HEK293 (cell line): ENCODE measurements at regions not wholly inside any gene's neighbourhood (a gene's known extent, or its start where the extent isn't known, plus 50 kb on each side); places are given as distances from the start of the nearest gene placed in this dataset.

Source experiments
- BCL11A ChIP-seq: fragments of 450-650 bp; formaldehyde crosslinking; IDR thresholded peaks from 2 replicates; pipeline ENCODE4 v1.5.1; 2016; ENCODE audit warnings: low read depth, missing biosample characterization, missing genetic modification characterization
- FEZF1 ChIP-seq: fragments of 450-650 bp; formaldehyde crosslinking; IDR thresholded peaks from 2 replicates; pipeline ENCODE4 v1.5.1; 2016; ENCODE audit warnings: missing biosample characterization, missing genetic modification characterization
- GLIS1 ChIP-seq: fragments of 450-650 bp; formaldehyde crosslinking; IDR thresholded peaks from 2 replicates; pipeline ENCODE4 v1.5.1; 2016; ENCODE audit warnings: missing biosample characterization, missing genetic modification characterization
- KLF1 ChIP-seq: fragments of 450-650 bp; formaldehyde crosslinking; IDR thresholded peaks from 2 replicates; pipeline ENCODE4 v1.5.1; 2016; ENCODE audit warnings: missing biosample characterization, missing genetic modification characterization
- PATZ1 ChIP-seq: fragments of 450-650 bp; formaldehyde crosslinking; IDR thresholded peaks from 2 replicates; pipeline ENCODE4 v1.5.1; 2016; ENCODE audit warnings: missing biosample characterization, missing genetic modification characterization
- SETDB1 ChIP-seq: IDR thresholded peaks from one replicate; pipeline ENCODE4 v1.6.1; 2017; ENCODE audit warnings: mild to moderate bottlenecking, low read length, moderate library complexity, mixed read lengths; ENCODE audit not compliant: insufficient read length
- SP7 ChIP-seq: fragments of 450-650 bp; formaldehyde crosslinking; IDR thresholded peaks from 2 replicates; pipeline ENCODE4 v1.5.1; 2016; ENCODE audit warnings: missing biosample characterization, missing genetic modification characterization
- TCF7L2 ChIP-seq: IDR thresholded peaks from 2 replicates; pipeline ENCODE4 v1.6.1; 2011; ENCODE audit warnings: low read depth, mild to moderate bottlenecking, inconsistent platforms, low read length, moderate library complexity, borderline replicate concordance
- TSHZ1 ChIP-seq: fragments of 450-650 bp; formaldehyde crosslinking; IDR thresholded peaks from 2 replicates; pipeline ENCODE4 v1.5.1; 2016; ENCODE audit warnings: missing biosample characterization, missing genetic modification characterization, borderline replicate concordance
- ZBTB10 ChIP-seq: fragments of 450-650 bp; formaldehyde crosslinking; IDR thresholded peaks from 2 replicates; pipeline ENCODE4 v1.5.1; 2016; ENCODE audit warnings: missing biosample characterization, missing genetic modification characterization
- ZBTB21 ChIP-seq: fragments of 450-650 bp; formaldehyde crosslinking; IDR thresholded peaks from 2 replicates; pipeline ENCODE4 v1.5.1; 2017; ENCODE audit warnings: missing biosample characterization, missing genetic modification characterization
- ZBTB7A ChIP-seq: fragments of 450-650 bp; formaldehyde crosslinking; IDR thresholded peaks from 2 replicates; pipeline ENCODE4 v1.5.1; 2016; ENCODE audit warnings: low read depth, missing biosample characterization, missing genetic modification characterization
- ZEB2 ChIP-seq: fragments of 450-650 bp; formaldehyde crosslinking; IDR thresholded peaks from 2 replicates; pipeline ENCODE4 v1.5.1; 2016; ENCODE audit warnings: missing biosample characterization, missing genetic modification characterization
- ZNF10 ChIP-seq: fragments of 450-650 bp; formaldehyde crosslinking; IDR thresholded peaks from 2 replicates; pipeline ENCODE4 v1.5.1; 2017; ENCODE audit warnings: missing biosample characterization, missing genetic modification characterization
- ZNF121 ChIP-seq: fragments of 450-650 bp; formaldehyde crosslinking; IDR thresholded peaks from 2 replicates; pipeline ENCODE4 v1.5.1; 2016; ENCODE audit warnings: missing biosample characterization, missing genetic modification characterization
- ZNF146 ChIP-seq: fragments of 450-650 bp; formaldehyde crosslinking; IDR thresholded peaks from 2 replicates; pipeline ENCODE4 v1.5.1; 2016; ENCODE audit warnings: missing biosample characterization, missing genetic modification characterization
- ZNF19 ChIP-seq: fragments of 450-650 bp; formaldehyde crosslinking; IDR thresholded peaks from 2 replicates; pipeline ENCODE4; 2016; ENCODE audit warnings: missing biosample characterization, missing genetic modification characterization, low read depth
- ZNF391 ChIP-seq: fragments of 450-650 bp; formaldehyde crosslinking; IDR thresholded peaks from 2 replicates; pipeline ENCODE4 v1.5.1; 2016; ENCODE audit warnings: low read depth, missing biosample characterization, missing genetic modification characterization, borderline replicate concordance
- ZNF449 ChIP-seq: fragments of 450-650 bp; formaldehyde crosslinking; IDR thresholded peaks from 2 replicates; pipeline ENCODE4 v1.5.1; 2017; ENCODE audit warnings: missing biosample characterization, mild to moderate bottlenecking, missing genetic modification characterization, moderate library complexity
- ZNF610 ChIP-seq: fragments of 450-650 bp; formaldehyde crosslinking; IDR thresholded peaks from 2 replicates; pipeline ENCODE4 v1.5.1; 2016; ENCODE audit warnings: missing biosample characterization, missing genetic modification characterization, borderline replicate concordance
- ZNF639 ChIP-seq: fragments of 450-650 bp; formaldehyde crosslinking; IDR thresholded peaks from 2 replicates; pipeline ENCODE4 v1.5.1; 2016; ENCODE audit warnings: missing biosample characterization, missing genetic modification characterization
- ZNF677 ChIP-seq: fragments of 450-650 bp; IDR thresholded peaks from 2 replicates; pipeline ENCODE4 v1.5.0; 2018; ENCODE audit warnings: missing biosample characterization, mild to moderate bottlenecking, missing genetic modification characterization, moderate library complexity
- ZNF692 ChIP-seq: fragments of 450-650 bp; formaldehyde crosslinking; IDR thresholded peaks from 2 replicates; pipeline ENCODE4 v1.5.1; 2016; ENCODE audit warnings: missing biosample characterization, missing genetic modification characterization
- ZNF747 ChIP-seq: fragments of 450-650 bp; formaldehyde crosslinking; IDR thresholded peaks from 2 replicates; pipeline ENCODE4 v1.5.1; 2016; ENCODE audit warnings: missing biosample characterization, missing genetic modification characterization
- ZNF843 ChIP-seq: fragments of 450-650 bp; formaldehyde crosslinking; IDR thresholded peaks from 2 replicates; pipeline ENCODE4 v1.5.1; 2016; ENCODE audit warnings: missing biosample characterization, missing genetic modification characterization
- ZSCAN16 ChIP-seq: fragments of 450-650 bp; formaldehyde crosslinking; IDR thresholded peaks from 2 replicates; pipeline ENCODE4 v1.5.1; 2016; ENCODE audit warnings: missing biosample characterization, missing genetic modification characterization

- TF ChIP-seq ZNF692 (tag by site-specific recombination) (0 out of 2 replicates have a peak, but pooled peaks have one; percentile 29), ZNF677 (tag by site-specific recombination) (no peak), KLF1 (tag by site-specific recombination) (no peak), ZNF10 (tag by site-specific recombination) (peak; percentile 38; the same call in 1 of the 2 replicates), ZBTB7A (no peak), ZNF639 (tag by site-specific recombination) (no peak), ZNF449 (peak; percentile 33; the same call in 1 of the 2 replicates), ZBTB21 (0 out of 2 replicates have a peak, but pooled peaks have one; percentile 42), TCF7L2 (no peak), ZBTB10 (tag by site-specific recombination) (no peak), ZNF146 (tag by site-specific recombination) (0 out of 2 replicates have a peak, but pooled peaks have one; percentile 5), ZSCAN16 (tag by site-specific recombination) (peak; percentile 69), BCL11A (tag by site-specific recombination) (peak; percentile 34; the same call in 1 of the 2 replicates), ZNF843 (peak; percentile 86), ZNF391 (tag by site-specific recombination) (peak; percentile 71; the same call in 1 of the 2 replicates), ZNF610 (tag by site-specific recombination) (0 out of 2 replicates have a peak, but pooled peaks have one; percentile 32), ZNF121 (tag by site-specific recombination) (peak; percentile 40; the same call in 1 of the 2 replicates), FEZF1 (tag by site-specific recombination) (peak; percentile 95), ZEB2 (tag by site-specific recombination) (0 out of 2 replicates have a peak, but pooled peaks have one; percentile 30), SETDB1 (peak; percentile 36), TSHZ1 (tag by site-specific recombination) (peak; percentile 57; the same call in 1 of the 2 replicates), PATZ1 (tag by site-specific recombination) (peak; percentile 80), ZNF747 (tag by site-specific recombination) (no peak), GLIS1 (tag by site-specific recombination) (peak; percentile 89), SP7 (tag by site-specific recombination) (peak; percentile 59; the same call in 1 of the 2 replicates), ZNF19 (0 out of 2 replicates have a peak, but pooled peaks have one; percentile 48)
Measured at GRCh38 chr17:70677783-70678647, 508.7 kb downstream of the KCNJ2 start (continued).
